Midbrain (tissue), 1 donor: ENCODE measurements at regions not wholly inside any gene's neighbourhood (a gene's known extent, or its start where the extent isn't known, plus 50 kb on each side); places are given as distances from the start of the nearest gene placed in this dataset.

Experiments
- DNase-seq: peaks from one replicate; lab custom pipeline; 2025; lab: John Stamatoyannopoulos, UW

DNA sequence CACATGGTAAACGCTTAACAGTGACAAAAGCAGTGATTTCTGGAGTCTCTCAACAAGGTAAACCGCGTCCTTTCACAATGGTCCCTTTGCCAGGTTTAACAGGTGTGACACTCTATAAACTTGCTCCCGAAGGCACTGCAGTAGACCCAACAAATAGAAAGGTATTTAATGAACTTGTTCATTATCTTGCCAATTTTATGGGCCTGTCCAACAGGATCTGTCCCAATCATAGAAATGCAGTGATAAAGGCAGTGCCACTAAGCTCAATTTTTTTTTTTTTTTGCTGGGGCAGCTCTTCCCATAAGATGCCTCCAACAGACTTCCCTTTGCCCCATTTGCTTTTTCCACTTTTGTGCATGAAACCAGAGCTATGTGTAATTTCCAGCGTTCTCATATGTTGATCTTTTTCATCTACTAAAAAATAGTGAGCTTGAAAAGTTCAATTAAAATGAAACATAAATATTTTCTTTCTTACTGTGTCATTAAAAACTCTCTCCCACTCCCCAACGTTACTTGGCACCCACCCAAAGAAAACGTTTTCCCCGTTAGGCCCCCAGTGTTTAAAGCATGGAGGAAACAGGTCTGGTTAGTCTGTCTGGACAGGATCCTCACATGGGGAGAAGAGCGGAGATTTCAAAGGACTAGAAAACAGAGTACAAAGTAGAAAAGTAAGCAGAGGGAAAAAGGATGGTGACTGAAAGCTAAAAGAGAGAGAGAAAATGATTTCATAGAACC lies 80.9 kb upstream of the SPATA31D4 start:
- no peak for DNase-seq

DNA sequence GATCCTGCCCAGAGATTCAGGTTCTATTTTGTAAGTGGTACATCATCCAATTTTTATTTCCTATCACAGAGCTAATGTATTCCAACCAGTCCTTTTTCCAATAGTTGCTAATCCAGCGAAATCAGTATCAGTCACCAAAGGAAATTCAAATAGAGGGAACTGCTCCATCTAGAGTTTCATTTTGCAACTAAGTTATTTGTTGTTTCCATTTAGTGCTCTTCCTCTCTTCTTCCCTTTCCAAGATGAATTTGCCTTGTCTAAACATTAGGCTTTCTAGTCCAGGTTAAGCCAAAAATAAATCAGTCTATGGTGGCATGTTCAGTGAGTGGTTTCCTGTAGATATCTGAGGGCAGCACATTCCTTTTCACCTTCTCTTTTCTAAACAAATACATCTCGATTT lies 79.8 kb upstream of the SPATA31D4 start:
- peak; percentile 34 for DNase-seq

- DNase-seq, result no peak
Measured at GRCh38 chr9:81849631-81850259, 78.5 kb upstream of the SPATA31D4 start.

DNA sequence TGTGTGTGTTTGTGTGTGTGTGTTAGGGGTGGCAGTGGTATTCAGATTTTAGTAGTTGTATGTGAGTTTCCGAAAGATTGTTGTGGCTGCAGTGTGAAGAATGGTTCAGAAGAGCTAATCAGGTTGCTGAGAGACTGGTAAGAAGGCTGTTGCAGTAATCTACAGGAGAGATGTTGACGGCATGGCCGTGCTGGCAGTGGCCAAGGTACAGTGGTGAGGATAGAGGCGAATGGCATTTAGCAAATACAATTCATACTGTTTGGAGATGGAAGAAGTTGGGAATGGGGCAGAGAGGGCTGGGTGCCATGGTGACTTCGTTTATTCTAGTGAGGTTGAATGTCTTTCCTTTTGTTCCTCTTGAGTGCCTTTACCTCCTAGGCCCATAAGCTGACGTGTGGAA lies 77.5 kb upstream of the SPATA31D4 start:
- no peak for DNase-seq

- no peak for DNase-seq
Measured at GRCh38 chr9:81851340-81851739, 76.9 kb upstream of the SPATA31D4 start.

GRCh38 chr9:81852820-81853219 lies 75.4 kb upstream of the SPATA31D4 start:
- DNase-seq, result no peak

GRCh38 chr9:81855538-81855937 lies 72.7 kb upstream of the SPATA31D4 start:
- no peak for DNase-seq

DNA sequence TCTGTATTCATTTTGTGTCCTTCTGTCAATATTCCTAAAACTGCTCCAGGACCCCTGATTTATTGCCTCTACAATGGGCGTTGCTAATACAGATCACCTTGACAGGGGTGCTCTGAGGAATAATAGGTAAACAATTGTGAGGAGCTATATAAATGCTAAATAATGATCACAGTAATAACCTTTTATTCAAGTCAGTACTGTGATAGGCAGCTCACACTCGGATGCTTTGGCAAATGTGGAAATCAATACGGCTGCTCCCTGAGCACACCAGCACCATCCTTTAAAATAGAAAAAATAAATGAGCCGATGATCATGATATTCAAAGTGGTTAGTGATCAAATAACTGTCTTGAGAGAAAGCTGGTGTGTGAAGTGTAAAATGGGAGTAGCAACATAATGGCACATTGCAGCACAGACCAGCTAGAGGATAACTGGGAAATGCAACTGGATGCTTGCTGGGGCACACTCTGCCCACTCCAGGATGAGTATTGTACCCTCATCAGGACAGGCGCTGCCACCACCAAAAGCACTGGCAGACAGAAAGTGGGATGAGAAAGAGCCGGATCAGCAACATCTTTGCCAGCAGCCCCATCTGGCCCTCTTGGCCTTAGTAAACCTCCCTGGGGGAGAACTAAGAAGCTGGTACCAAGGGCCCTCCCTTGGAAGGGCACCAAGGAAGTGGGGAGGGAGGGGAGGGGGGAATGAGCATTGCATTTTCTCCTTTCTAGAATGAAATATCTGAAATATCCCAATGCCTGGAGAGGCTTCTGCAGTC lies 69.4 kb upstream of the SPATA31D4 start:
- no peak for DNase-seq

DNA sequence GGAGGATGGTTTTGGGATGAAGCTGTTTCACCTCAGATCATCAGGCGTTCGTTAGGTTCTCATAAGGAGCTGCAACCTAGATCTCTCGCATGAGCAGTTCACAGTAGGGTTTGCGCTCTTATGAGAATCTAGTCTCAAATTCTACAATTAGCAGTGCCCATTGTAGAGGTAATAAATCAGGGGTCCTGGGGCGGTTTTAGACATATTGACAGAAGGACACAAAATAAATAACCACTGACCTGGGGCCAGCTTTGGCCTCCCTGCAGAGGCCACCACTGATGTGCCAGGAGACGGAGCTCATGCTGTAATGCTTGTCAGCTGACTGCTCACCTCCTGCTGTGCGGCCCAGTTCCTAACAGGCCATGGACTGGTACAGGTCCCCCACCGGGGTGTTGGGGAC lies 67.6 kb upstream of the SPATA31D4 start:
- no peak for DNase-seq

DNA sequence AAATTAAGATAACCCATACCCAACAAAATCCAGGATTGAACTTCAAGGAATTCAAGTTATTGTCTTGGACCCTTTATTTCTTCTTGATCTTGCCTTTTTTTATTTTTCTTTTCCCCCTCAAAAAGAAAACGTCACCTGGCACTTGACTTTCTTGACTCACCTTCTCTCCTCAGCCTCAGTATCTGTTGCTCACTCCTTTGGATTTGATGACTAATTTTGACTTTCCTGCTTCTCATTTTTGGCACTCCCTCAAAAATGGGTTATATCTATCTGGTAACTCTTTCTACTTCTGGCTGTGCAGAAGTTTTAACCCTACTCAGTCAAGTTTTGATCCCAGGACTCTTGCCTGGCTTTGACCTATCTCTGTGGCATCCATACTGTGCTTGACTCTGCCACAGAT lies 66.6 kb upstream of the SPATA31D4 start:
- no peak for DNase-seq

DNA sequence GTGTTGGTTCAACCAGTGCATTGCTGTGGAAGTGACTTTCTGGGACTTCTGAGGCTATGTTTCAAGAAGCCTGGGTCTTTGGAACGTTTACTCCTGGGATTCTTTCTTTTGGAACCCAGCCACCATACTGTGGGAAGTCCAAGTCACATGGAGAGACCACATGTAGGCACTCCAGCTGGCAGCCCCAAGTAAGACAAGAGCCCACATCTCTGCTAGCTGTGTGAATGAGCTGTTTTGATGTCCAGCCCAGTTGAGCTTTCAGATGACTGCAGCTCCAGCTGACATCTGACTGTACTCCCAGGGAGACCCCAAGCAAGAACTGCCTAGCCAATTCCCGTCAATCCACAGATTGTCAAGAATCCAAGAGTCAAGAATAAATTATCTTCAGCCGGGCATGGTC lies 60.1 kb upstream of the SPATA31D4 start:
- no peak for DNase-seq

GRCh38 chr9:81871695-81872094 lies 56.5 kb upstream of the SPATA31D4 start:
- DNase-seq, result no peak

DNA sequence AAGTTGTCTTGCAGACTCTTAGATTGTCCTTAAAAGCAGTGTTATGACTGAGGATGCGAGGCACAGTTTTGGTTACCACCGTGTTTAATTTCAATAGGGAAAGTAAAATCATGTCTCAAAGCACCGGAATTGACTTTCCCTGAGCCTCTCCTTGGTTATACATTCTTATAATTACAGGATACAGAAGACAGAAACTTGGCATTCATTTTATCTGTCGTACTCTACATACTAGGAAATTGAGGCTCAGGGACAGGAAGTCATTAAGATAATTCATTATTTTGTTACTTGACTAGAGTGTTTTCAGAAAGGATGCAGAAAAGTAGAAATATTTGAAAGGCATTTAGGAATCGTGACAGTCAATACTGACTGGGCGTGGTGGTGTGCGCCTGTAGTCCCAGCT lies 54.0 kb upstream of the SPATA31D4 start:
- DNase-seq, result no peak

- no peak for DNase-seq
Measured at GRCh38 chr9:81874931-81875330, 53.3 kb upstream of the SPATA31D4 start.

DNA sequence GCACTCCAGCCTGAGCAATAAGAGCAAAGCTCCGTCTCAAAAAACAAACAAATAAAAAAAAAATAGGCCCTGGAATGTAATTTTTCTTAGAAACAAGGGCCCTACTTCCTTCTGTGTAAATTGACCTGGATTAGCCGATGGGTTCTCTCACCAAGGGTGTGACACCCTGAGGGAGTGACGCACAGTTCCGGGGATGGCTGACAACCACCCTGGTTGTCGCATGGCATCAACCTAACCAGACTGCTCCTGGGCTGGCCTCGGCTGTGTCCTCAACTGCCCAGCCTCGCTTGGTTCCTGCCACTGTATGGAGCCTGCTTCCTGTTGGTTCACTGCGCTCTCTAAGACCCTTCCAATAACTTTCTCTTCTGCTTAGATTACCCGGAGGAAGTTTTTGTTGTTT lies 51.2 kb upstream of the SPATA31D4 start:
- DNase-seq, result no peak
